ENCODE measurements at regions not wholly inside any gene's neighbourhood (a gene's known extent, or its start where the extent isn't known, plus 50 kb on each side); places are given as distances from the start of the nearest gene placed in this dataset.

GRCh38 chr18:54020156-54020745, 204.2 kb downstream of the MBD2 start:
- no peak for DNase-seq

- no peak for DNase-seq
These were observed 204.8 kb downstream of the MBD2 start for GRCh38 chr18:54019641-54020040.

GRCh38 chr18:54013452-54013851, 211.0 kb downstream of the MBD2 start:
- no peak for DNase-seq

- no peak for DNase-seq
These were observed 219.6 kb downstream of the MBD2 start for GRCh38 chr18:54004828-54005227.

GRCh38 chr18:54003195-54003594, 221.3 kb downstream of the MBD2 start:
- DNase-seq: no peak

DNA sequence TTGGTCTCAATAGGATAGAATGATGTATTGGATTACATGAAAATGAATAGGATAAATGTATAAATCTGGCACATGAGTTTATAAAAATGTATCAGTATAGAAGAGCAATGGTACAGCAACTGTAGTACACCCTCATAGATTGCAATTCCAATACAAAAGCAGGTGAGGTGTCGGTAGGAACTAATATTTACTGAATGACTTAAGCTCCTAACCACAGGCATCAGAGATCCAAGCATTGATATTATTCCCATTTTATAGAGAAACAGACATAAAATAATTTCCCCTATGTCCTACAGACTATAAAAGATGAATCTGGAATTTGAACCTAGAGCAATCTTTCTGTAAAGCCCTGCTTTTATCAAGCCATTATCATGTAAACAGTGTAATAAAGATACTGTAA, 227.4 kb downstream of the MBD2 start:
- no peak for DNase-seq

GRCh38 chr18:53994016-53994415, 230.5 kb downstream of the MBD2 start:
- no peak for DNase-seq

GRCh38 chr18:53991805-53992204, 232.7 kb downstream of the MBD2 start:
- DNase-seq: no peak

GRCh38 chr18:53991202-53991601, 233.3 kb downstream of the MBD2 start:
- DNase-seq: no peak

DNA sequence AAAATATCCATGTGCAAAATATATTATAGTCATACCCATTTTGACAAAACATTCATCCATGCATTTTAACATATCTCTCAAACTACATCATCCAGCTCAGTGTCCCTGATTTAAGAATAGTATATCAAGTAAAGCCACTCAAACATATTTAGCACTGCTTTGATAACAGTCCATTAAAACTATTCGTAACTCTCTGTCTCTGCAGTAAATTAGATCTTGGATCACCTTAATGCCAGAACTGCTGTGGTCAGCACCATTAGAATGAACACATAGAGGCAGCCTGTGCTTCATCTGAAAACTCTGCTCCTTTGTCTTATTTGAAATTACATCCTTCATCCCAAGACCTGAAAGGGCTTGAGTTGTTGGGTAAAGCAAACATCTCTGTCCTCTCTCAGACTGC, 234.0 kb downstream of the MBD2 start:
- no peak for DNase-seq

DNA sequence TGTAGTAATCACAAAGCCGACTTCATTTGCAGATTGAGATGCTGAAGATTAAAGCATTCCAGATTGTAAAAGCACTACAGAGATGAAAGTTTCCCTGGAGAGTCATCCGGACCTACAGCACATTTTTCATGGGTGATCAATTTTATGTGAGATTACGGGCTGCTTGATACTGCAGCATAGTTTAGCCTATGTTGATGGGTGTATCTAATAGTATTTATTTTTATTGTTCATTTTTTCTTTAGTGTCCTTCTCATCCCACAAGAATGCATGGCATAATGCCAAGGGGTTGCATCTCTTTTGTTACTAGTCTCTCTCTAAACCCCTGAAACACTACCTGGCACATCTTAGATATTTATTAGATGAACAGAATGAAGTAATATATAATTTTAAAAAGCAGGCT, 240.4 kb downstream of the MBD2 start:
- DNase-seq: no peak

GRCh38 chr18:53971331-53971730, 253.1 kb downstream of the MBD2 start:
- no peak for DNase-seq

- no peak for DNase-seq
These were observed 271.8 kb downstream of the MBD2 start for GRCh38 chr18:53952700-53953099.

- no peak for DNase-seq
These were observed 273.9 kb downstream of the MBD2 start for GRCh38 chr18:53950545-53950944.

DNA sequence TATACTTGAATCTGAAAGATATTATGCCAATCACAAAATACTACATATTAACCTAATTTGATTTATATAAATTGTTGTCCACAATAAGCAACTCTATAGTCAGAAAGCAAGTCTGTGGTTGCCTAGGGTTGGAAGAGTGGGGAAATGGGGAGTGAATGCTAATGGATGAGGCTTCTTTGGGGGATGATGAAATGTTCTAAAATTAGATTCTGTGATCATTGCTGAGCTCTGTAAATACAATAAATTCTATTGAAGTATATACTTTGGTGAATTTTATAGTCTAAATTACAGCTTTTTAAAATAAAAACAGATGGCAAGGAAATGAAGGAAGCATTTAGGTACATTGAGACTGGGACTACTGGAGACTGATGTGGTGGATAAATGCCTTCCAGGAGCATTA, 275.5 kb downstream of the MBD2 start:
- no peak for DNase-seq

DNA sequence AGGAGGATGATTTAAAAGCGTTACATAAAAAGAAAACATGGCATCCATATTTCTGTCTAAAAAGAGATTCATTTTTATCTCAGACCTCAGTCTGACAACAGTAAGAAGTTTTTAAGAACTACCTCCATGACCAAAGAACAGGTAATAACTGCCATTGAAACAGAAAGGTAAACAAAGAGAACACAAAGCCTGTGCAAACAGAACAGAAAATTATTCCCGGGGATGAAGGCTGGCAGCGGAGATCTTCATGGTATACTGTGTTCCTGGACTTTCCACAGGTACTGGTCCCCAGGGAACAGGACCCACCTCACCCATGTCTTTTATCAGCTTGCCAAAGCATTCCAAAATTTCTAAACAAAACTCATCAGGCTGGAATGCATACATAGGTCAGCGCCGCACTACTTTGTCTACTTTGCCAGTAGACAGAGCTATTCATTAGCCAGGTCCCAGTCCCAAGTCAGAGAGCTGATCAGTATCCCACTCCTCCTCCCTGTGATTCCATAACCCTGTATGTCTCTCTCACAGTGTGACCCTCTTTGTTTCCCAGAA, 277.3 kb downstream of the MBD2 start:
- no peak for DNase-seq

- no peak for DNase-seq
These were observed 277.9 kb downstream of the MBD2 start for GRCh38 chr18:53946594-53946993.

- DNase-seq: no peak
These were observed 279.7 kb downstream of the MBD2 start for GRCh38 chr18:53944721-53945120.

- no peak for DNase-seq
These were observed 281.1 kb downstream of the MBD2 start for GRCh38 chr18:53943326-53943860.

GRCh38 chr18:53941601-53942338, 282.7 kb downstream of the MBD2 start:
- DNase-seq: no peak

- no peak for DNase-seq
These were observed 287.4 kb downstream of the MBD2 start for GRCh38 chr18:53937037-53937436.

GRCh38 chr18:53935803-53936202, 288.7 kb downstream of the MBD2 start:
- no peak for DNase-seq

GRCh38 chr18:53935399-53935798, 289.1 kb downstream of the MBD2 start:
- DNase-seq: no peak

- no peak for DNase-seq
These were observed 304.0 kb downstream of the MBD2 start for GRCh38 chr18:53920312-53921075.

All from stimulated activated CD4-positive, alpha-beta T cell treated with anti-CD3 and anti-CD28 coated beads, Interleukin-4, amount 100 ng/mL, for 24 hours (primary cell).